Effector memory CD4-positive, alpha-beta T cell (primary cell): ENCODE measurements at regions not wholly inside any gene's neighbourhood (a gene's known extent, or its start where the extent isn't known, plus 50 kb on each side); places are given as distances from the start of the nearest gene placed in this dataset.

Experiments used
- DNase-seq, 3 donors: peaks; one replicate each; pipeline ENCODE4 v3.0.0-alpha.2; 2020
- H3K27ac ChIP-seq: 2 replicates; pipeline ENCODE4 v1.7.0; 2013; ENCODE audit warnings: mild to moderate bottlenecking, low read length, moderate library complexity; ENCODE audit not compliant: insufficient read depth, poor library complexity, severe bottlenecking
- H3K27me3 ChIP-seq: replicated peaks from 2 replicates; pipeline ENCODE4 v1.7.0; 2013; ENCODE audit warnings: mild to moderate bottlenecking, low read length; ENCODE audit not compliant: insufficient read depth, control insufficient read depth, poor library complexity, severe bottlenecking
- H3K36me3 ChIP-seq: 2 replicates; pipeline ENCODE4 v1.7.0; 2013; ENCODE audit warnings: mild to moderate bottlenecking, low read length, moderate library complexity; ENCODE audit not compliant: control insufficient read depth, insufficient read depth
- H3K4me1 ChIP-seq: 2 replicates; pipeline ENCODE4 v1.7.0; 2013; ENCODE audit warnings: low read length, mild to moderate bottlenecking; ENCODE audit not compliant: control insufficient read depth, insufficient read depth, poor library complexity, severe bottlenecking
- H3K4me3 ChIP-seq: 2 replicates; pipeline ENCODE4 v1.7.0; 2013; ENCODE audit warnings: low read length, low read depth, mild to moderate bottlenecking; ENCODE audit not compliant: insufficient read depth, poor library complexity, severe bottlenecking
- H3K9me3 ChIP-seq: 2 replicates; pipeline ENCODE4 v1.7.0; 2013; ENCODE audit warnings: mild to moderate bottlenecking, low read length, moderate library complexity; ENCODE audit not compliant: control insufficient read depth

DNA sequence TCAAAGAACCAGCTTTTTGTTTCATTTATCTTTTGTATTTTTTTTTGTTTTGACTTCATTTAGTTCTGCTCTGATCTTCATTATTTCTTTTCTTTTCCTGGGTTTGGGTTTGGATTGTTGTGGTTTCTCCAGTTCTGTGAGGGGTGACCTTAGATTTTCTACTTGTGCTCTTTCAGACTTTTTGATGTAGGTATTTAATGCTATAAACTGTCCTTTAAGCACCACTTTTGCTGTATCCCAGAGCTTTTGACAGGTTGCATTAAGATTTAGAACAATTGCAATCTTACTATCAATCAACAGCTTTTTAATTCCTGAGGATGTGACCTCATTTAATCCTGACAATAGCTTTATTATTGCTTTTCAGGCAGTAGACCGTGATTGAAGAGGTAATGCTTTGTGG is 94.3 kb downstream of the ZNF280B start:
- H3K4me3 ChIP-seq, result no peak overlapping the region
- H3K27ac ChIP-seq, result no peak overlapping the region
- H3K4me1 ChIP-seq, result no peaks in the 10 kb centered on the region
- H3K27me3 ChIP-seq, result no peaks in the 10 kb centered on the region
- no peaks in the 10 kb centered on the region for H3K9me3 ChIP-seq
- H3K36me3 ChIP-seq, result no peaks in the 10 kb centered on the region
- no peak for DNase-seq

GRCh38 chr22:22417495-22418162 is 90.9 kb downstream of the ZNF280B start:
- no peak overlapping the region for H3K27ac ChIP-seq
- H3K36me3 ChIP-seq, result no peaks in the 10 kb centered on the region
- H3K4me3 ChIP-seq, result no peak overlapping the region
- DNase-seq, result no peak
- H3K9me3 ChIP-seq, result no peaks in the 10 kb centered on the region
- H3K27me3 ChIP-seq, result no peaks in the 10 kb centered on the region
- no peaks in the 10 kb centered on the region for H3K4me1 ChIP-seq

- no peak overlapping the region for H3K4me3 ChIP-seq
- no peak for DNase-seq
- H3K36me3 ChIP-seq, result no peaks in the 10 kb centered on the region
- H3K4me1 ChIP-seq, result no peaks in the 10 kb centered on the region
- no peak overlapping the region for H3K27ac ChIP-seq
- H3K27me3 ChIP-seq, result no peaks in the 10 kb centered on the region
- H3K9me3 ChIP-seq, result no peaks in the 10 kb centered on the region
Measured at GRCh38 chr22:22418163-22418549, 90.4 kb downstream of the ZNF280B start.

DNA sequence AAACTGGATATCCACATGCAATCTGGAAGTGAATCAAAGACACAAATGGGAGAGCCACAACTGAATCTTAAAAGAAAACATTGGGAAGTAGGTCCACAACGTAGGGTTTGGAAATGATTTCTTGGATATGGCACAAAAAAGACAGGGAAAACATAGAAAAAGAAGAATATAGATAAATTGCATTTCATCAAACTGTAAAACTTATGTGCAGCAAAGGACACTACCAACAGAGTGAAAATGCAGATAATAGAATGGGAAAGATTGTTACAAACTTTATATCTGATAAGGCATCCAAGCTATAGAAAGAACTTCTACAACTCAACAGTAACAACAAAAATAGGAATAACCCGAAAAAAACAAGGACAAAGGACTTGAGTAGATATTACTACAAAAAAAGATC is 89.6 kb downstream of the ZNF280B start:
- H3K4me1 ChIP-seq, result no peaks in the 10 kb centered on the region
- H3K27me3 ChIP-seq, result no peaks in the 10 kb centered on the region
- no peaks in the 10 kb centered on the region for H3K9me3 ChIP-seq
- no peak overlapping the region for H3K4me3 ChIP-seq
- H3K27ac ChIP-seq, result no peak overlapping the region
- H3K36me3 ChIP-seq, result no peaks in the 10 kb centered on the region
- DNase-seq, result no peak

GRCh38 chr22:22420580-22420979 is 88.0 kb downstream of the ZNF280B start:
- H3K4me1 ChIP-seq, result no peaks in the 10 kb centered on the region
- H3K36me3 ChIP-seq, result no peaks in the 10 kb centered on the region
- no peaks in the 10 kb centered on the region for H3K27me3 ChIP-seq
- H3K4me3 ChIP-seq, result no peak overlapping the region
- no peak for DNase-seq
- no peak overlapping the region for H3K27ac ChIP-seq
- no peaks in the 10 kb centered on the region for H3K9me3 ChIP-seq

DNA sequence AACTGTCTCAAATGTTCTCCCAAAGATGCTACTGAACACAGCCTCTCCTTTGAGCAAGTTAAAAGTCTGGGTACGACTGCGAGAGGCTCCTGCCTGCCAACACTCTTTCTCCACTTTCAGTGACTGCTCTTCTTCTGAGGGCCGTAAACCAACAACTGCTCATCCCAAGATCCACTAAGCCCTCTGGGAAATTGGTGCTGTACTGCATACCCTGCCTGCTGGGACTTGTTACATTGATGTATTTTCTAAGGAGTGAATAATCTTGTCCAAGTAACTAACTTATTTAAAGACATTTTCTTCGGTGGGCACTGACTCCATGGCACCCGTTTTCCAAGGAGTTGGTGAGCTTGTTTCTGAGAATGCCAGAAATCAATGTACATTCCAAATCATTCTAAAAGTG is 87.2 kb downstream of the ZNF280B start:
- no peak overlapping the region for H3K27ac ChIP-seq

GRCh38 chr22:22422629-22423112 is 85.9 kb downstream of the ZNF280B start:
- no peaks in the 10 kb centered on the region for H3K4me1 ChIP-seq
- no peaks in the 10 kb centered on the region for H3K36me3 ChIP-seq
- H3K4me3 ChIP-seq, result no peak overlapping the region
- no peaks in the 10 kb centered on the region for H3K27me3 ChIP-seq
- no peaks in the 10 kb centered on the region for H3K9me3 ChIP-seq
- peak in 2 of 3 donors; percentile 9 to 28 for DNase-seq
- no peak overlapping the region for H3K27ac ChIP-seq

More for the DNA sequence above, 87.2 kb downstream of the ZNF280B start:
- Histone ChIP-seq H3K4me3 (no peak overlapping the region), H3K27me3 (no peaks in the 10 kb centered on the region), H3K4me1 (no peaks in the 10 kb centered on the region), H3K9me3 (no peaks in the 10 kb centered on the region), H3K36me3 (no peaks in the 10 kb centered on the region)
- no peak for DNase-seq

DNA sequence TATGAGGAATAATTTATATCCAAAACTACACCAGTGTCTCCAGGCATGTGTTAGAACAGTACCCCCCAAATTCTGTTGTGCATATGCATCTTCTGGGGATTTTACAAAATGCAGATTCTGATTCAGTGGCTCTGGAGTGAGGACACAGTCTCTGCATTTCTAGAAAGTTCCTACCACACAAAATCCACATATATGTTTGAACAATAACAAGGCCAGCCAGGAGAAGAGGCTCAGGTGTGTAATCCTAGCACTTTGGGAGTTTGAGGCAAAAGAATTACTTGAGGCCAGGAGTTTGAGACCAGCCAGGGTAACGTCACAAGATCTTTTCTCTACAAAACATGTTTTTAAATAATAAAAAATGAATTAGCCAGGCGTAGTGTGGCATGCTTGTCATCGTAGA is 84.9 kb downstream of the ZNF280B start:
- no peaks in the 10 kb centered on the region for H3K27me3 ChIP-seq
- H3K9me3 ChIP-seq, result no peaks in the 10 kb centered on the region
- no peaks in the 10 kb centered on the region for H3K36me3 ChIP-seq
- H3K4me1 ChIP-seq, result no peaks in the 10 kb centered on the region
- no peak overlapping the region for H3K27ac ChIP-seq
- DNase-seq, result no peak
- H3K4me3 ChIP-seq, result no peak overlapping the region

GRCh38 chr22:22424210-22424800 is 84.2 kb downstream of the ZNF280B start:
- Histone ChIP-seq H3K36me3 (no peaks in the 10 kb centered on the region), H3K27me3 (no peaks in the 10 kb centered on the region), H3K27ac (no peak overlapping the region), H3K4me3 (no peak overlapping the region), H3K9me3 (no peaks in the 10 kb centered on the region), H3K4me1 (no peaks in the 10 kb centered on the region)
- DNase-seq, result no peak

DNA sequence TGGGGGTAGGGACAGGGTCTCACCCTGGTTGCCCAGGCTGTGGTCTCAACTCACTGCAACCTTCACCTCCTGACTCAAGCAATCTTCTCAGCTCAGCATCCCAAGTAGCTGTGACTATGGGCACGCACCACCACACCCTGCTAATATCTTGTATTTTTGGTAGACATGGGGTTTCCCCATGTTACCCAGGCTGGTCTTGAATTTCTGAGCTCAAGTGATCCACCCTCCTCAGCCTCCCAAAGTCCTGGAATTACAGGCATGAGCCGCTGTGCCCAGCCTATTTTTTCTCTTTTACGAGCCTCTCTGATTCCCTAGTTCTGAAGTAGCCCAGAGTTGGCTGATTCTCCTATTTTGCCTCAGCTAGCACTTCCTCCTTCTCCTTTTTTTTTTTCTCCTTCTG is 83.6 kb downstream of the ZNF280B start:
- no peak for DNase-seq
- no peak overlapping the region for H3K27ac ChIP-seq
- H3K4me1 ChIP-seq, result no peaks in the 10 kb centered on the region
- H3K27me3 ChIP-seq, result no peaks in the 10 kb centered on the region
- no peaks in the 10 kb centered on the region for H3K9me3 ChIP-seq
- H3K4me3 ChIP-seq, result no peak overlapping the region
- H3K36me3 ChIP-seq, result no peaks in the 10 kb centered on the region
